ENCODE measurements at regions not wholly inside any gene's neighbourhood (a gene's known extent, or its start where the extent isn't known, plus 50 kb on each side); places are given as distances from the start of the nearest gene placed in this dataset.
A peak's percentile ranks its signal among the peaks of the same experiment; 100 is the strongest.

DNA sequence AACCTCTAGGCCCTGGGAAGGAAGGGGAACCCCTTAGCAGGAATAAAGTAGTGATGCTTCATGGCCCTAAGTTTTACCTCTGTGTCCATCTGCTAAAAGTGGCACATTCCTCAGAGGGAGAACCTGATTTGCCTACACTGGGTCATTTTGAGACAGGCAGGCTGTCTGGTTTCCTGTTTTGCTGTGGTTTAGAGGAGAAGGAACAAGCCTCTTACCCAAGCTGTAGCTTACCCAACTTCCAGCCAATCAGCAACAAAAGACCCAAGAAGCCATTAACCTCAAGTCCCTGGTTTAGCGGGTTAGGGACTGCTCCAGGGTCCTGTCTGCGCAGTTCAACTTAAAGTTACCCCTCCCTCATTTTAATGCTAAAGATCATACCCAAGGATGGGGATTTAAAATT is 411.0 kb downstream of the MAT2B start (continued):
- TF ChIP-seq IKZF1 (conservative IDR thresholded peaks at IDR 0.05) (peak; percentile 26; the same call in 1 of the 2 replicates), BRCA1 (IDR thresholded peaks at IDR 0.05; ENCODE audit: low read depth, low read length) (no peak), SREBF2 (IDR thresholded peaks at IDR 0.05; ENCODE audit: low read length) (no peak), EED (IDR thresholded peaks at IDR 0.05; ENCODE audit: low read depth) (peak; percentile 69), MEF2A (IDR thresholded peaks at IDR 0.05; ENCODE audit: insufficient read depth, low read depth, low read length) (0 out of 2 replicates have a peak, but pooled peaks have one; percentile 45), CHD2 (IDR thresholded peaks at IDR 0.05; ENCODE audit: borderline replicate concordance, low read depth, low read length) (no peak), RCOR1 (conservative IDR thresholded peaks at IDR 0.05; ENCODE audit: low read depth, low read length) (no peak), GABPA (IDR thresholded peaks at IDR 0.05; ENCODE audit: low read depth) (no peak), POU2F2 (IDR thresholded peaks at IDR 0.05; ENCODE audit: borderline replicate concordance, low read depth, low read length) (peak; percentile 89), IKZF2 (IDR thresholded peaks at IDR 0.05) (peak in 1 of 2 experiments; percentile 19; a peak in 1 of 4 replicates), TARDBP (IDR thresholded peaks at IDR 0.05; ENCODE audit: borderline replicate concordance) (no peak), NFYB (IDR thresholded peaks at IDR 0.05; ENCODE audit: insufficient read depth, low read depth, low read length) (peak; percentile 74; the same call in 1 of the 2 replicates), NFIC (IDR thresholded peaks at IDR 0.05; ENCODE audit: low read depth, low read length) (peak; percentile 53), EZH2 (IDR thresholded peaks at IDR 0.05; ENCODE audit: borderline replicate concordance, control insufficient read depth, low read depth, low read length) (no peak), SPI1 (IDR thresholded peaks at IDR 0.05; ENCODE audit: borderline replicate concordance, insufficient read depth, low read depth, low read length) (peak; percentile 44; the same call in 1 of the 2 replicates), JUNB (IDR thresholded peaks at IDR 0.05) (peak; percentile 41; the same call in 1 of the 2 replicates)
- TF ChIP-seq, protein P1, sequence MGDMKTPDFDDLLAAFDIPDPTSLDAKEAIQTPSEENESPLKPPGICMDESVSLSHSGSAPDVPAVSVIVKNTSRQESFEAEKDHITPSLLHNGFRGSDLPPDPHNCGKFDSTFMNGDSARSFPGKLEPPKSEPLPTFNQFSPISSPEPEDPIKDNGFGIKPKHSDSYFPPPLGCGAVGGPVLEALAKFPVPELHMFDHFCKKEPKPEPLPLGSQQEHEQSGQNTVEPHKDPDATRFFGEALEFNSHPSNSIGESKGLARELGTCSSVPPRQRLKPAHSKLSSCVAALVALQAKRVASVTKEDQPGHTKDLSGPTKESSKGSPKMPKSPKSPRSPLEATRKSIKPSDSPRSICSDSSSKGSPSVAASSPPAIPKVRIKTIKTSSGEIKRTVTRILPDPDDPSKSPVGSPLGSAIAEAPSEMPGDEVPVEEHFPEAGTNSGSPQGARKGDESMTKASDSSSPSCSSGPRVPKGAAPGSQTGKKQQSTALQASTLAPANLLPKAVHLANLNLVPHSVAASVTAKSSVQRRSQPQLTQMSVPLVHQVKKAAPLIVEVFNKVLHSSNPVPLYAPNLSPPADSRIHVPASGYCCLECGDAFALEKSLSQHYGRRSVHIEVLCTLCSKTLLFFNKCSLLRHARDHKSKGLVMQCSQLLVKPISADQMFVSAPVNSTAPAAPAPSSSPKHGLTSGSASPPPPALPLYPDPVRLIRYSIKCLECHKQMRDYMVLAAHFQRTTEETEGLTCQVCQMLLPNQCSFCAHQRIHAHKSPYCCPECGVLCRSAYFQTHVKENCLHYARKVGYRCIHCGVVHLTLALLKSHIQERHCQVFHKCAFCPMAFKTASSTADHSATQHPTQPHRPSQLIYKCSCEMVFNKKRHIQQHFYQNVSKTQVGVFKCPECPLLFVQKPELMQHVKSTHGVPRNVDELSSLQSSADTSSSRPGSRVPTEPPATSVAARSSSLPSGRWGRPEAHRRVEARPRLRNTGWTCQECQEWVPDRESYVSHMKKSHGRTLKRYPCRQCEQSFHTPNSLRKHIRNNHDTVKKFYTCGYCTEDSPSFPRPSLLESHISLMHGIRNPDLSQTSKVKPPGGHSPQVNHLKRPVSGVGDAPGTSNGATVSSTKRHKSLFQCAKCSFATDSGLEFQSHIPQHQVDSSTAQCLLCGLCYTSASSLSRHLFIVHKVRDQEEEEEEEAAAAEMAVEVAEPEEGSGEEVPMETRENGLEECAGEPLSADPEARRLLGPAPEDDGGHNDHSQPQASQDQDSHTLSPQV (IDR thresholded peaks at IDR 0.05), result no peak
- TF ChIP-seq, protein P2, sequence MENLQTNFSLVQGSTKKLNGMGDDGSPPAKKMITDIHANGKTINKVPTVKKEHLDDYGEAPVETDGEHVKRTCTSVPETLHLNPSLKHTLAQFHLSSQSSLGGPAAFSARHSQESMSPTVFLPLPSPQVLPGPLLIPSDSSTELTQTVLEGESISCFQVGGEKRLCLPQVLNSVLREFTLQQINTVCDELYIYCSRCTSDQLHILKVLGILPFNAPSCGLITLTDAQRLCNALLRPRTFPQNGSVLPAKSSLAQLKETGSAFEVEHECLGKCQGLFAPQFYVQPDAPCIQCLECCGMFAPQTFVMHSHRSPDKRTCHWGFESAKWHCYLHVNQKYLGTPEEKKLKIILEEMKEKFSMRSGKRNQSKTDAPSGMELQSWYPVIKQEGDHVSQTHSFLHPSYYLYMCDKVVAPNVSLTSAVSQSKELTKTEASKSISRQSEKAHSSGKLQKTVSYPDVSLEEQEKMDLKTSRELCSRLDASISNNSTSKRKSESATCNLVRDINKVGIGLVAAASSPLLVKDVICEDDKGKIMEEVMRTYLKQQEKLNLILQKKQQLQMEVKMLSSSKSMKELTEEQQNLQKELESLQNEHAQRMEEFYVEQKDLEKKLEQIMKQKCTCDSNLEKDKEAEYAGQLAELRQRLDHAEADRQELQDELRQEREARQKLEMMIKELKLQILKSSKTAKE (IDR thresholded peaks at IDR 0.05; ENCODE audit: low read depth, poor library complexity, severe bottlenecking), result no peak
- TF ChIP-seq, protein P3, sequence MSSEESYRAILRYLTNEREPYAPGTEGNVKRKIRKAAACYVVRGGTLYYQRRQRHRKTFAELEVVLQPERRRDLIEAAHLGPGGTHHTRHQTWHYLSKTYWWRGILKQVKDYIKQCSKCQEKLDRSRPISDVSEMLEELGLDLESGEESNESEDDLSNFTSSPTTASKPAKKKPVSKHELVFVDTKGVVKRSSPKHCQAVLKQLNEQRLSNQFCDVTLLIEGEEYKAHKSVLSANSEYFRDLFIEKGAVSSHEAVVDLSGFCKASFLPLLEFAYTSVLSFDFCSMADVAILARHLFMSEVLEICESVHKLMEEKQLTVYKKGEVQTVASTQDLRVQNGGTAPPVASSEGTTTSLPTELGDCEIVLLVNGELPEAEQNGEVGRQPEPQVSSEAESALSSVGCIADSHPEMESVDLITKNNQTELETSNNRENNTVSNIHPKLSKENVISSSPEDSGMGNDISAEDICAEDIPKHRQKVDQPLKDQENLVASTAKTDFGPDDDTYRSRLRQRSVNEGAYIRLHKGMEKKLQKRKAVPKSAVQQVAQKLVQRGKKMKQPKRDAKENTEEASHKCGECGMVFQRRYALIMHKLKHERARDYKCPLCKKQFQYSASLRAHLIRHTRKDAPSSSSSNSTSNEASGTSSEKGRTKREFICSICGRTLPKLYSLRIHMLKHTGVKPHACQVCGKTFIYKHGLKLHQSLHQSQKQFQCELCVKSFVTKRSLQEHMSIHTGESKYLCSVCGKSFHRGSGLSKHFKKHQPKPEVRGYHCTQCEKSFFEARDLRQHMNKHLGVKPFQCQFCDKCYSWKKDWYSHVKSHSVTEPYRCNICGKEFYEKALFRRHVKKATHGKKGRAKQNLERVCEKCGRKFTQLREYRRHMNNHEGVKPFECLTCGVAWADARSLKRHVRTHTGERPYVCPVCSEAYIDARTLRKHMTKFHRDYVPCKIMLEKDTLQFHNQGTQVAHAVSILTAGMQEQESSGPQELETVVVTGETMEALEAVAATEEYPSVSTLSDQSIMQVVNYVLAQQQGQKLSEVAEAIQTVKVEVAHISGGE (CRISPR knock-in tag; IDR thresholded peaks at IDR 0.05), result no peak

All from GM12878 (cell line).